Ishikawa (cell line): ENCODE measurements at regions not wholly inside any gene's neighbourhood (a gene's known extent, or its start where the extent isn't known, plus 50 kb on each side); places are given as distances from the start of the nearest gene placed in this dataset.

Source experiments
- CEBPB ChIP-seq: IDR thresholded peaks from 2 replicates; pipeline ENCODE4 v1.6.1; 2012
- CREB1 ChIP-seq: IDR thresholded peaks from 2 replicates; pipeline ENCODE4 v1.6.1; 2012; ENCODE audit warnings: low read depth
- EGR1 ChIP-seq: IDR thresholded peaks from 2 replicates; pipeline ENCODE4 v1.6.1; 2012
- EP300 ChIP-seq: IDR thresholded peaks from 2 replicates; pipeline ENCODE4 v1.6.1; 2012; ENCODE audit warnings: borderline replicate concordance
- FOXM1 ChIP-seq: IDR thresholded peaks from 2 replicates; pipeline ENCODE4 v1.6.1; 2012; ENCODE audit warnings: low read depth, borderline replicate concordance
- NFIC ChIP-seq: IDR thresholded peaks from 2 replicates; pipeline ENCODE4 v1.6.1; 2012
- RAD21 ChIP-seq: IDR thresholded peaks from 2 replicates; pipeline ENCODE4 v1.6.1; 2012; ENCODE audit warnings: low read depth
- TAF1 ChIP-seq: IDR thresholded peaks from 2 replicates; pipeline ENCODE4 v1.6.1; 2012; ENCODE audit warnings: low read depth, mild to moderate bottlenecking
- TCF12 ChIP-seq: IDR thresholded peaks from 2 replicates; pipeline ENCODE4 v1.6.1; 2012; ENCODE audit warnings: low read depth
- TEAD4 ChIP-seq: IDR thresholded peaks from 2 replicates; pipeline ENCODE4 v1.6.1; 2012
- YY1 ChIP-seq: IDR thresholded peaks from 2 replicates; pipeline ENCODE4 v1.6.1; 2012; ENCODE audit warnings: low read depth
- ZBTB7A ChIP-seq: IDR thresholded peaks from 2 replicates; pipeline ENCODE4 v1.6.1; 2012; ENCODE audit warnings: low read depth
- TF ChIP-seq, protein P1 (sequence below): IDR thresholded peaks from 2 replicates; pipeline ENCODE4 v1.6.1; 2012
- TF ChIP-seq, protein P2 (sequence below): IDR thresholded peaks from 2 replicates; pipeline ENCODE4 v1.6.1; 2012; ENCODE audit warnings: low read depth, mild to moderate bottlenecking
- TF ChIP-seq, protein P3 (sequence below): IDR thresholded peaks from 2 replicates; pipeline ENCODE4 v1.6.1; 2012

DNA sequence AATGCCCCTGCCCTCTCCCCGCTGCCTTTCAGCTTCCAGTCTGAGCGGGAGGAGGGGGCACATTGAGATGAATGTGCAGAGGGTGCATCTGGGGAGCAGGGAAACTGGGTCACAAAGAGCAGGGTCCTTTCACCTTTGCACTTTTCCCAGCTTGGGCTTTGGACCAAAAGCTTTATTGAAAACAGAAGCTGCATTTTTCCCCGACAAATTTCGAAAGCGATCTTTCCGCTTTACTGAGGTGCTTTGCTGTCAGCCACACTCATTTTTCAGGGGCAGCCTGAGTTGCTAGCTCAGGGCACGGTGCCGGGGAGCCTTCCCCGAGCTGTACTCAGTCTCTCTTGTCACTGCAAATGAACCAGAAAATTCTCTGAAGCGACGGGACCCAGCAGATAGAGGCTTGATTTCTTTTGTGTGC, 283.7 kb upstream of the SOX4 start:
- TF ChIP-seq CREB1 (no peak), YY1 (no peak)

DNA sequence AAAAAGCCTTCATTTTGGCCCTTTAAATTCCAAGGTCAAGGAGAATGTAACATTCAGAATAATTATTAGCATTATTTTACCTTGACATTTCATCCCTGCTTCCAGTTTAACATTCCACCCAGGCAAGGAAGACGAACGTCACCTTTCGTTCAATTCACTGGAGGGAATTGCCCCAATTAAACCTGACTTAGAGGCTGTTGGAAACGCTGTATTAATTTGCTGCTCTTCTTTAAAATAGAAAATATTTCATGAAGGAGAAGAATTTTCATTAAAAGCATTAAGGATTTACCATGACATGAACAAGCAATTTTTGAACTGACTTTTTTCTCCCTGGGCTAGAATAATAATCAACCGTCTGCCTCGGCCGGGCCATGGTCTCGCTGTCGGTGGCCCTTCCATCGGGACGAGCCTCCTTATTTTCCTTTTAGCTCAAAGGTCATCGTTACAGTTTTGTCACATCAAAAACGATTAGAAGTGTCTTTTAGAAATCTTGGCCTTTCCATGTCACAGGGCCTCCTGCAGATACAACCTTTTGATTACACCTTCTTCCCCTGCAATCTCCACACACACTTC, 282.9 kb upstream of the SOX4 start:
- TF ChIP-seq, protein P1, sequence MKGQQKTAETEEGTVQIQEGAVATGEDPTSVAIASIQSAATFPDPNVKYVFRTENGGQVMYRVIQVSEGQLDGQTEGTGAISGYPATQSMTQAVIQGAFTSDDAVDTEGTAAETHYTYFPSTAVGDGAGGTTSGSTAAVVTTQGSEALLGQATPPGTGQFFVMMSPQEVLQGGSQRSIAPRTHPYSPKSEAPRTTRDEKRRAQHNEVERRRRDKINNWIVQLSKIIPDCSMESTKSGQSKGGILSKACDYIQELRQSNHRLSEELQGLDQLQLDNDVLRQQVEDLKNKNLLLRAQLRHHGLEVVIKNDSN: no peak
- TF ChIP-seq TAF1 (no peak), TCF12 (no peak), EP300 (no peak), TEAD4 (no peak), CREB1 (no peak), YY1 (no peak), NFIC (no peak), EGR1 (no peak), FOXM1 (no peak), RAD21 (no peak)
- TF ChIP-seq, protein P2, sequence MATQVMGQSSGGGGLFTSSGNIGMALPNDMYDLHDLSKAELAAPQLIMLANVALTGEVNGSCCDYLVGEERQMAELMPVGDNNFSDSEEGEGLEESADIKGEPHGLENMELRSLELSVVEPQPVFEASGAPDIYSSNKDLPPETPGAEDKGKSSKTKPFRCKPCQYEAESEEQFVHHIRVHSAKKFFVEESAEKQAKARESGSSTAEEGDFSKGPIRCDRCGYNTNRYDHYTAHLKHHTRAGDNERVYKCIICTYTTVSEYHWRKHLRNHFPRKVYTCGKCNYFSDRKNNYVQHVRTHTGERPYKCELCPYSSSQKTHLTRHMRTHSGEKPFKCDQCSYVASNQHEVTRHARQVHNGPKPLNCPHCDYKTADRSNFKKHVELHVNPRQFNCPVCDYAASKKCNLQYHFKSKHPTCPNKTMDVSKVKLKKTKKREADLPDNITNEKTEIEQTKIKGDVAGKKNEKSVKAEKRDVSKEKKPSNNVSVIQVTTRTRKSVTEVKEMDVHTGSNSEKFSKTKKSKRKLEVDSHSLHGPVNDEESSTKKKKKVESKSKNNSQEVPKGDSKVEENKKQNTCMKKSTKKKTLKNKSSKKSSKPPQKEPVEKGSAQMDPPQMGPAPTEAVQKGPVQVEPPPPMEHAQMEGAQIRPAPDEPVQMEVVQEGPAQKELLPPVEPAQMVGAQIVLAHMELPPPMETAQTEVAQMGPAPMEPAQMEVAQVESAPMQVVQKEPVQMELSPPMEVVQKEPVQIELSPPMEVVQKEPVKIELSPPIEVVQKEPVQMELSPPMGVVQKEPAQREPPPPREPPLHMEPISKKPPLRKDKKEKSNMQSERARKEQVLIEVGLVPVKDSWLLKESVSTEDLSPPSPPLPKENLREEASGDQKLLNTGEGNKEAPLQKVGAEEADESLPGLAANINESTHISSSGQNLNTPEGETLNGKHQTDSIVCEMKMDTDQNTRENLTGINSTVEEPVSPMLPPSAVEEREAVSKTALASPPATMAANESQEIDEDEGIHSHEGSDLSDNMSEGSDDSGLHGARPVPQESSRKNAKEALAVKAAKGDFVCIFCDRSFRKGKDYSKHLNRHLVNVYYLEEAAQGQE: no peak

DNA sequence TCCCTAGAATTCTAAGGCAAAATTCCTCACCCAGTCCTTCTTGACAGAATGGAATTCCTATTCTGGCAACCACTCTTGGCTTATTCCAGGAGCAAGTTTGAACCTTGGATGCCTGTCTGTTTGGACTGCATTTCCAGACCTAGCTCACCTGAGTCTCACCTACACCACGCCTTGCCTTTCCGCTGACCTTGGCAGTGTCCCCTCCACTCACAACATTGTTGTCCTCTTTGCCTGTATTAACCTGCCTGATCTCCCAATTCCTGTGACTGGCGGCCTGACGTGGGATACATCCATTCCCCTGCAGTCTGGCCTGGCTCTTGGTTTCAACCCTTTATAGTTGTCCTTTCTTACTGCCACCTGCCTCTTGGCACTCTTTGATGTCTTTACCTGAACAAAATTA, 281.4 kb upstream of the SOX4 start:
- TF ChIP-seq CREB1 (no peak), EP300 (no peak), FOXM1 (no peak), EGR1 (no peak)
- TF ChIP-seq, protein P1: no peak

DNA sequence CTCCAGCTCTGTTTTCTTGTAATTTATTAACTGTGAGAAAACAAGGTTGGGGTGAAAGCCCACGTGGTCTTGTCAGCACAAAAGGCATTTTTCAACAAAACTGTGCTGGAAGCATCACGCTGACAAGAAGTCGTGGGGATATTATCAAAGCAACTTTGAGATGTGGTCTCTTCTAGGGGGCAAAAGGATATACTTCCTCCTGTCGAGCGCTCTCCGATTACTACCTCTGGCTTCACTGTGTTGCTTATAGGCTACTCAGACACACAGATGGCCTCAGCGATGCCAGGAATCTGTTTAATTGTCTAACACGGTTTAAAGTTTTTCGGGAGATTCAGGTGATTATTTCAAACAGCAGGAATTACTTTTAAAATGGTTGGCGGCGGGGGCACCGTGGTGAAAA, 275.9 kb upstream of the SOX4 start:
- TF ChIP-seq, protein P3, sequence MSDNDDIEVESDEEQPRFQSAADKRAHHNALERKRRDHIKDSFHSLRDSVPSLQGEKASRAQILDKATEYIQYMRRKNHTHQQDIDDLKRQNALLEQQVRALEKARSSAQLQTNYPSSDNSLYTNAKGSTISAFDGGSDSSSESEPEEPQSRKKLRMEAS: no peak
- TF ChIP-seq ZBTB7A (no peak), NFIC (no peak), EP300 (no peak), YY1 (no peak), TCF12 (no peak), EGR1 (no peak), CEBPB (no peak), CREB1 (no peak), RAD21 (no peak), FOXM1 (no peak), TEAD4 (no peak), TAF1 (no peak)
- TF ChIP-seq, protein P1: no peak
- TF ChIP-seq, protein P2: no peak

DNA sequence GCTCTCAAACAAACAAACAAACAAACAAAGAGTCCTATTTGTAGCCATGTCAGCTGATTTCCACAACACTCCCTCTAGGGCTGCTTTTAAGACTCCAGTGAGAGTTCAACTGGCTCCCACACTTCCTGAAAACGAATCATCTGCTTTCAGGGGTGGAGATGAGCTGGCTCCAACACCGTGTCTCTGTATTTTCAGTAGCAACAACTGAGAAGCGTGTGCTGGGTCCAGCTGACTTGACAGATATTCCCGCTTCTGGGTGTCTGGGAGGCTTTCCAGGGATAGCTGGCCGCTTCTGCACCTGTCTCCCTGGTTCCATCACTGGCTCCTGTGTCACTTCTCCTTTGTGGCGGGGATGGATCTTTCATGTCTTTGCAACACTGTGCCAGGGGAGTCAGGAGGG, 272.5 kb upstream of the SOX4 start:
- TF ChIP-seq CEBPB (no peak), NFIC (no peak), TCF12 (no peak), EGR1 (no peak), CREB1 (no peak), ZBTB7A (no peak), FOXM1 (no peak), TAF1 (no peak), RAD21 (no peak)
- TF ChIP-seq, protein P1: no peak
- TF ChIP-seq, protein P2: no peak
